ENCODE measurements at regions not wholly inside any gene's neighbourhood (a gene's known extent, or its start where the extent isn't known, plus 50 kb on each side); places are given as distances from the start of the nearest gene placed in this dataset.
"Not testable (repeated sequence)": the region's sequence is repeated elsewhere in the genome, so short reads cannot be mapped to it uniquely, and the experiment has no call there.

DNA sequence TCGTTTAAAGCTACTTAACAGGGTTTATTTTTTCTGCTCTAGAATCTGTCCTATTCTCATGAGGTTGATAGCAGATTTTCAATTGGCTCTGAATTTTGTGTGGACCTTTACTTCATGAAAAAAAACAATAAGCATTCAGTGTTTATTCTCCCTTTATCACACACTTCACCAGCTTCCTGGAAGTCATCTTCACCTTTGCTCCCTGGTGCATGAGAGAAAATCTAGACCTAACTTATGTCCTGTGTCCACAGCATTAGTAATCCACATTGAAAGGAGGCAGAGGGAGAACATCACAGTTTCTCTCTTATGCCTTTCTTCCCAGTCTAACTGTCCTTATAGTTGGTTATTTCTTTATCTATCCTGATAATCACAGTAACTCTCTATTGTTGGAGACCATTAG lies 316.1 kb downstream of the PTH2R start:
- TF ChIP-seq, protein P1, sequence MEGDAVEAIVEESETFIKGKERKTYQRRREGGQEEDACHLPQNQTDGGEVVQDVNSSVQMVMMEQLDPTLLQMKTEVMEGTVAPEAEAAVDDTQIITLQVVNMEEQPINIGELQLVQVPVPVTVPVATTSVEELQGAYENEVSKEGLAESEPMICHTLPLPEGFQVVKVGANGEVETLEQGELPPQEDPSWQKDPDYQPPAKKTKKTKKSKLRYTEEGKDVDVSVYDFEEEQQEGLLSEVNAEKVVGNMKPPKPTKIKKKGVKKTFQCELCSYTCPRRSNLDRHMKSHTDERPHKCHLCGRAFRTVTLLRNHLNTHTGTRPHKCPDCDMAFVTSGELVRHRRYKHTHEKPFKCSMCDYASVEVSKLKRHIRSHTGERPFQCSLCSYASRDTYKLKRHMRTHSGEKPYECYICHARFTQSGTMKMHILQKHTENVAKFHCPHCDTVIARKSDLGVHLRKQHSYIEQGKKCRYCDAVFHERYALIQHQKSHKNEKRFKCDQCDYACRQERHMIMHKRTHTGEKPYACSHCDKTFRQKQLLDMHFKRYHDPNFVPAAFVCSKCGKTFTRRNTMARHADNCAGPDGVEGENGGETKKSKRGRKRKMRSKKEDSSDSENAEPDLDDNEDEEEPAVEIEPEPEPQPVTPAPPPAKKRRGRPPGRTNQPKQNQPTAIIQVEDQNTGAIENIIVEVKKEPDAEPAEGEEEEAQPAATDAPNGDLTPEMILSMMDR (conservative IDR thresholded peaks at IDR 0.05): no peak
- H3K27ac Mint-ChIP-seq: no peak overlapping the region
- H3K4me1 Mint-ChIP-seq (ENCODE audit: unreplicated experiment): no peaks in the 10 kb centered on the region
- H3K4me3 Mint-ChIP-seq: no peak overlapping the region
- H3K36me3 Mint-ChIP-seq: no peaks in the 10 kb centered on the region
- DNase-seq (ENCODE audit: extremely low spot score, unreplicated experiment): no peak
- no peaks in the 10 kb centered on the region for H3K9me3 Mint-ChIP-seq
- no peaks in the 10 kb centered on the region for H3K27me3 Mint-ChIP-seq

DNA sequence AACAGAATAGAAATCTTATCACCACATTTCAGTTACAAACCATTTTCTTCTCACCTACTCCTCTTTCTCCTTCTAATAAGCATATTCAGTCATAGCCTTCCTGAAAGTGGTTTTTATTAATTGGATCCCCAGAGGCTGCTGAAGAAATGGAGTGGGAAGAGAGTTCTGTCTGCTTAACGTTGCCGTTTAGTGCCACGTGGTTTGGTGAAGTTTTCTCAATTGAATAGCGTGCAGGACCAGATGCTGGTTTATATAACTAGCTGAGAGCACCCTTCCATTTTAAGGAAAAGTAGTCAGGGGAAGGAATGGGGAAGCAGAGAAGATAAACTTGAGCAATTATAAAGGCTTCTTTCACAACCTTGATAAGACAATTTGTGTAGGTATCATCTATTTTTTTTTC lies 318.7 kb downstream of the PTH2R start:
- no peaks in the 10 kb centered on the region for H3K9me3 Mint-ChIP-seq
- H3K27me3 Mint-ChIP-seq: no peaks in the 10 kb centered on the region
- TF ChIP-seq, protein P1 (conservative IDR thresholded peaks at IDR 0.05): no peak
- no peaks in the 10 kb centered on the region for H3K4me1 Mint-ChIP-seq (ENCODE audit: unreplicated experiment)
- no peak overlapping the region for H3K4me3 Mint-ChIP-seq
- DNase-seq (ENCODE audit: extremely low spot score, unreplicated experiment): no peak
- no peaks in the 10 kb centered on the region for H3K36me3 Mint-ChIP-seq
- no peak overlapping the region for H3K27ac Mint-ChIP-seq

DNA sequence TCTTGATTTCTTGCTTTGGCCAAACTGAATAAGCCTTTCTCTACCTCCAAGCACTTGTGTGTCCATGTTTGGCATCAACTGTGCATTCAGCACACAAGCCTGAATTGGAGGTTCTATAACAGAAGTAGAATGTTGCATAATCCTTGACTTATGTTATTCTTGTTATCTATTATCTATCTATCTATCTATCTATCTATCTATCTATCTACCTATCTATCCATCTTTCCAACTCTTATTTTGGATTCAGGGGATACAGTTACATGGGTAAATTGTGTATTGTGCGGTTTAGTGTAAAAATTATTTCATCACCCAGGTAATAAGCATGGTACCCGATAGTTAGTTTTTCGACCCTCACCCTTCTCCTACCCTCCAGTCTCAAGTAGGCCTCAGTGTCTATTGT lies 319.6 kb downstream of the PTH2R start:
- Mint-ChIP-seq H3K9me3 (no peaks in the 10 kb centered on the region), H3K4me3 (no peak overlapping the region), H3K27me3 (no peaks in the 10 kb centered on the region), H3K36me3 (no peaks in the 10 kb centered on the region), H3K4me1 (ENCODE audit: unreplicated experiment) (no peaks in the 10 kb centered on the region), H3K27ac (no peak overlapping the region)
- TF ChIP-seq, protein P1 (conservative IDR thresholded peaks at IDR 0.05): no peak
- no peak for DNase-seq (ENCODE audit: extremely low spot score, unreplicated experiment)

DNA sequence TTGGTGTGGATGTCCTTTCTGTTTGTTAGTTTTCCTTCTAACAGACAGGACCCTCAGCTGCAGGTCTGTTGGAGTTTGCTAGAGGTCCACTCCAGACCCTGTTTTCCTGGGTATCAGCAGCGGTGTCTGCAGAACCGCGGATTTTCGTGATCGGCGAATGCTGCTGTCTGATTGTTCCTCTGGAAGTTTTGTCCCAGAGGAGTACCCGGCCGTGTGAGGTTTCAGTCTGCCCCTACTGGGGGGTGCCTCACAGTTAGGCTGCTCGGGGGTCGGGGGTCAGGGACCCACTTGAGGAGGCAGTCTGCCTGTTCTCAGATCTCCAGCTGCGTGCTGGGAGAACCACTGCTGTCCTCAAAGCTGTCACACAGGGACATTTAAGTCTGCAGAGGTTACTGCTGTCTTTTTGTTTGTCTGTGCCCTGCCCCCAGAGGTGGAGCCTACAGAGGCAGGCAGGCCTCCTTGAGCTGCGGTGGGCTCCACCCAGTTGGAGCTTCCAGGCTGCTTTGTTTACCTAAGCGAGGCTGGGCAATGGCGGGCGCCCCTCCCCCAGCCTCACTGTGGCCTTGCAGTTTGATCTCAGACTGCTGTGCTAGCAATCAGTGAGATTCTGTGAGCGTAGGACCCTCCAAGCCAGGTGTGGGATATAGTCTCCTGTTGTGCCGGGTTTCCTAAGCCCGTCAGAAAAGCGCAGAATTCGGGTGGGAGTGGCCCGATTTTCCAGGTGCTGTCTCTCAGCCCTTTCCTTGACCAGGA lies 345.2 kb downstream of the PTH2R start:
- H3K9me3 Mint-ChIP-seq; H3K36me3 Mint-ChIP-seq; DNase-seq (ENCODE audit: extremely low spot score, unreplicated experiment); H3K27me3 Mint-ChIP-seq; H3K27ac Mint-ChIP-seq; H3K4me3 Mint-ChIP-seq; H3K4me1 Mint-ChIP-seq (ENCODE audit: unreplicated experiment): not testable (repeated sequence)

DNA sequence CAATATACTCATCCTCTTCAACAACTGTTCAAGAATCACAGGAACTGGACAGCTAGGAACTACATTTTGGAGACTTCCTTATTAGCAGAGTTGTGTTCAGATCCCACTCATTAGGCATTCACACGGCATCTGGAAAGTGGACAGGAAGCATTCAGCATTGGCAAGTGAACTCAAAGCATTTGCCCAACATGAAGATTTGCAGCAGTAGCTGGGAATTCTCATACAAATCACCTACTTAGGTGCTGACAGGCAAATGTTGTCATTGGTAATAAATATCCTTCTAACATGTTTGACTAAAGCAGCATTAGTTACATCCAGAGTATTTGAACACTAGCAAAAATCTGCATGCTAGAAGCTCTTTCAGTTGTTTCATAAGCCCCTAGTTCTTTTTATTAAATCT lies 350.8 kb downstream of the PTH2R start:
- Mint-ChIP-seq H3K36me3 (no peaks in the 10 kb centered on the region), H3K27me3 (no peaks in the 10 kb centered on the region)
- no peak for DNase-seq (ENCODE audit: extremely low spot score, unreplicated experiment)

DNA sequence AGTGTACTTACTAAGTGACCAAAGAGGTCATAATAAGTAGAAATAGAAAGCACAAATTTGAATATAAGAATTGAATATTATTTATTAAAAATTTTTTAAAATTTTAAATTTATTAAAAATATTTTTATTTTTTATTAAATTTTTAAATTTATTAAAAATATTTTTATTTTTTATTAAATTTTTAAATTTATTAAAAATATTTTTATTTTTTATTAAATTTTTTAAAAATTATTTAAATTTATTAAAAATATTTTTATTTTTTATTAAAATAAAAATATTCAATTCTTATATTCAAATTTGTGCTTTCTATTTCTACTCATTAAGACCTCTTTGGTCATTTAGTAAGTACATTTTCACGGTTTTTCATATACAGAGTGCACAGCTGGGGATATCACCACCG lies 366.5 kb downstream of the PTH2R start:
- not testable (repeated sequence) for H3K27me3 Mint-ChIP-seq; H3K4me1 Mint-ChIP-seq (ENCODE audit: unreplicated experiment)

More for the DNA sequence above, 350.8 kb downstream of the PTH2R start:
- Mint-ChIP-seq H3K9me3 (peaks cover 7% of the 10 kb centered on the region), H3K27ac (no peak overlapping the region), H3K4me1 (ENCODE audit: unreplicated experiment) (no peaks in the 10 kb centered on the region), H3K4me3 (no peak overlapping the region)
- TF ChIP-seq, protein P1 (conservative IDR thresholded peaks at IDR 0.05): no peak

More for the DNA sequence above, 366.5 kb downstream of the PTH2R start:
- not testable (repeated sequence) for H3K9me3 Mint-ChIP-seq; H3K27ac Mint-ChIP-seq; H3K36me3 Mint-ChIP-seq; H3K4me3 Mint-ChIP-seq; DNase-seq (ENCODE audit: extremely low spot score, unreplicated experiment)
